Astrocyte of the cerebellum (primary cell): ENCODE measurements at regions not wholly inside any gene's neighbourhood (a gene's known extent, or its start where the extent isn't known, plus 50 kb on each side); places are given as distances from the start of the nearest gene placed in this dataset.

Source experiments
- DNase-seq: peaks from one replicate; pipeline ENCODE4 v3.0.0-alpha.2; 2011; ENCODE audit warnings: low read depth
- H3K4me3 ChIP-seq: 2 replicates; pipeline ENCODE4 v1.5.1; 2011; ENCODE audit warnings: mild to moderate bottlenecking, low read depth, low read length, moderate library complexity
- CTCF ChIP-seq: IDR thresholded peaks from 2 replicates; pipeline ENCODE4 v1.5.1; 2012; ENCODE audit warnings: low read length, low read depth, moderate library complexity, mild to moderate bottlenecking; ENCODE audit errors: missing control alignments
- in situ Hi-C: cut with HindIII; loops from 2 replicates; pipeline ENCODE4 v1.10.0; 2017; ENCODE audit warnings: low sequenced_read_pairs

GRCh38 chr15:25936004-25936403, 72.9 kb upstream of the ATP10A start:
- TF ChIP-seq CTCF: no peak
- no peak overlapping the region for H3K4me3 ChIP-seq
- in situ Hi-C loops: no loop called here
- DNase-seq: no peak

GRCh38 chr15:25933456-25934158, 70.5 kb upstream of the ATP10A start:
- peak; percentile 67 for DNase-seq
- TF ChIP-seq CTCF: peak; percentile 94
- peak overlapping the region; percentile 24 for H3K4me3 ChIP-seq
- in situ Hi-C loops: no loop called here

GRCh38 chr15:25932696-25933095, 69.6 kb upstream of the ATP10A start:
- no peak for TF ChIP-seq CTCF
- no peak for DNase-seq
- in situ Hi-C loops: no loop called here
- H3K4me3 ChIP-seq: no peak overlapping the region

- no peak for DNase-seq
- H3K4me3 ChIP-seq: no peak overlapping the region
- TF ChIP-seq CTCF: no peak
- in situ Hi-C loops: no loop called here
These were observed 68.7 kb upstream of the ATP10A start for GRCh38 chr15:25931851-25932250.

- in situ Hi-C loops: no loop called here
- no peak overlapping the region for H3K4me3 ChIP-seq
- no peak for TF ChIP-seq CTCF
- DNase-seq: no peak
These were observed 67.8 kb upstream of the ATP10A start for GRCh38 chr15:25930931-25931330.
